ENCODE measurements at regions not wholly inside any gene's neighbourhood (a gene's known extent, or its start where the extent isn't known, plus 50 kb on each side); places are given as distances from the start of the nearest gene placed in this dataset.

- TF ChIP-seq CTCF (conservative IDR thresholded peaks at IDR 0.05) = no peak
- no peak overlapping the region for H3K27ac ChIP-seq
Measured at GRCh38 chr5:125365747-125366146, 619.3 kb upstream of the ZNF608 start.

GRCh38 chr5:125367702-125368101 is 621.3 kb upstream of the ZNF608 start:
- no peak for TF ChIP-seq CTCF (conservative IDR thresholded peaks at IDR 0.05)
- no peak overlapping the region for H3K27ac ChIP-seq

GRCh38 chr5:125370461-125371205 is 624.2 kb upstream of the ZNF608 start:
- no peak for TF ChIP-seq CTCF (conservative IDR thresholded peaks at IDR 0.05)
- no peak overlapping the region for H3K27ac ChIP-seq

GRCh38 chr5:125372694-125373631 is 626.5 kb upstream of the ZNF608 start:
- TF ChIP-seq CTCF (conservative IDR thresholded peaks at IDR 0.05) = no peak
- H3K27ac ChIP-seq = no peak overlapping the region

- no peak overlapping the region for H3K27ac ChIP-seq
- no peak for TF ChIP-seq CTCF (conservative IDR thresholded peaks at IDR 0.05)
Measured at GRCh38 chr5:125375143-125375542, 628.7 kb upstream of the ZNF608 start.

GRCh38 chr5:125376059-125376641 is 629.7 kb upstream of the ZNF608 start:
- no peak for TF ChIP-seq CTCF (conservative IDR thresholded peaks at IDR 0.05)
- no peak overlapping the region for H3K27ac ChIP-seq

- no peak for TF ChIP-seq CTCF (conservative IDR thresholded peaks at IDR 0.05)
- no peak overlapping the region for H3K27ac ChIP-seq
Measured at GRCh38 chr5:125377141-125377540, 630.7 kb upstream of the ZNF608 start.

All from VCaP (cell line).